GM12865 (cell line): ENCODE measurements at regions not wholly inside any gene's neighbourhood (a gene's known extent, or its start where the extent isn't known, plus 50 kb on each side); places are given as distances from the start of the nearest gene placed in this dataset.

Experiments
- DNase-seq: peaks from one replicate; pipeline ENCODE4 v3.0.0; 2010; ENCODE audit warnings: low read depth
- H3K4me3 ChIP-seq: 2 replicates; pipeline ENCODE4 v1.5.1; 2011; ENCODE audit warnings: mild to moderate bottlenecking, low read depth, low read length, control low read depth
- TF ChIP-seq, protein P1 (sequence below): IDR thresholded peaks from 2 replicates; pipeline ENCODE4 v1.5.1; 2011; ENCODE audit warnings: low read length, control low read depth, low read depth, inconsistent platforms; ENCODE audit not compliant: insufficient read depth; ENCODE audit errors: missing control alignments

DNA sequence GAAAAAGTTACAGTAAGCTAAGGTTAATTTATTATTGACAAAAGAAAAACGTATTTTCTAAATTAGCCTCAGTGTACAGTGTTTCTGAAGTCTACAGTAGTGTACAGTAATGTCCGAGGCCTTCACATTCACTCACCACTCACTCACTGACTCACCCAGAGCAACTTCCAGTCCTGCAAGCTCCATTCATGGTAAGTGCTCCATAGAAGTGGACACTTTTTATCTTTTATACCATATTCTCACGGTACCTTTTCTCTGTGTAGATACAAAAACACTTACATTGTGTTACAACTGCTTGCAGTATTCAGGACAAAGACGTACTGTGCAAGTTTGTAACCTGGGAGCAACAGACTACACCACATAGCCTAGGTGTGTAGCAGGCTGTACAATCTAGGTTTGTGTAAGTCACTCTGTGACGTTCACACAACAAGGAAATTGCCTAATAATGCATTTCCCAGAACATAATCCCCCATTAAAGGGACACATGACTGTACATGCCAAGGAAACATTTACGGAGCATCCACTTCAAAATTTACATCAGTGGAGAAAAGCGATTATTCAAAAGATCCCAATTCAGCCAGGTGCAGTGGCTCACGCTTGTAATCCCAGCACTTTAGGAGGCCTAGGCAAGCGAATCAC is 133.4 kb downstream of the BANF2 start:
- TF ChIP-seq, protein P1, sequence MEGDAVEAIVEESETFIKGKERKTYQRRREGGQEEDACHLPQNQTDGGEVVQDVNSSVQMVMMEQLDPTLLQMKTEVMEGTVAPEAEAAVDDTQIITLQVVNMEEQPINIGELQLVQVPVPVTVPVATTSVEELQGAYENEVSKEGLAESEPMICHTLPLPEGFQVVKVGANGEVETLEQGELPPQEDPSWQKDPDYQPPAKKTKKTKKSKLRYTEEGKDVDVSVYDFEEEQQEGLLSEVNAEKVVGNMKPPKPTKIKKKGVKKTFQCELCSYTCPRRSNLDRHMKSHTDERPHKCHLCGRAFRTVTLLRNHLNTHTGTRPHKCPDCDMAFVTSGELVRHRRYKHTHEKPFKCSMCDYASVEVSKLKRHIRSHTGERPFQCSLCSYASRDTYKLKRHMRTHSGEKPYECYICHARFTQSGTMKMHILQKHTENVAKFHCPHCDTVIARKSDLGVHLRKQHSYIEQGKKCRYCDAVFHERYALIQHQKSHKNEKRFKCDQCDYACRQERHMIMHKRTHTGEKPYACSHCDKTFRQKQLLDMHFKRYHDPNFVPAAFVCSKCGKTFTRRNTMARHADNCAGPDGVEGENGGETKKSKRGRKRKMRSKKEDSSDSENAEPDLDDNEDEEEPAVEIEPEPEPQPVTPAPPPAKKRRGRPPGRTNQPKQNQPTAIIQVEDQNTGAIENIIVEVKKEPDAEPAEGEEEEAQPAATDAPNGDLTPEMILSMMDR: no peak
- no peak for DNase-seq
- no peak overlapping the region for H3K4me3 ChIP-seq

DNA sequence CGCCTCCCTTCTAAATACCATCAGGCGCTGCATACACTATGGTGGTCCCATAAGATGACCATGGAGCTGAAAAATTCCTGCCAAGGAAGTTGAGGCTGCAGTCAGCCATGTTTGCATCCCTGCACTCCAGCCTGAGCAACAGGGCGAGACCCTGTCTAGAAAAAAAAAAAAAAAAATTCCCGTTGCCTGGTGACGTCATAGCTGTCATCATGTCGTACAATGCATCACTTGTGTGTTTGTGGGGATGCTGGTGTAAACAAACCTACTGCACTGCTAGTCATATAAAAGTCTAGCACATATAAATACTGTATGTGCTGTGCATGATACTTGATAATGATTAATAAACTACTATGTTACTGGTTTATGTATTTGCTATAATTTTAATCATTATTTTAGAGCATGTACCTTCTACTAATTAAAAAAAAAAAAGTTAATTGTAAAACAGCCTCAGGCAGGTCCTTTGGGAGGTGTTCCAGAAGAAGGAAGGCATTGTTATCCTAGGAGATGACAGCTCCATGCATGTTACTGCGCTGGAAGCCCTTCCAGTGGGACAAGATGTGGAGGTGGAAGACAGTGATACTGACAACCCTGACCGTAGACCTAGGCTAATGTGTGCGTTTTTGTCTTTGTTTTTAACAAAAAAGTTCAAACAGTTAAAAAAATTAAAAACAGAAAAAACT is 132.6 kb downstream of the BANF2 start:
- H3K4me3 ChIP-seq: no peak overlapping the region
- DNase-seq: no peak
- TF ChIP-seq, protein P1: no peak

DNA sequence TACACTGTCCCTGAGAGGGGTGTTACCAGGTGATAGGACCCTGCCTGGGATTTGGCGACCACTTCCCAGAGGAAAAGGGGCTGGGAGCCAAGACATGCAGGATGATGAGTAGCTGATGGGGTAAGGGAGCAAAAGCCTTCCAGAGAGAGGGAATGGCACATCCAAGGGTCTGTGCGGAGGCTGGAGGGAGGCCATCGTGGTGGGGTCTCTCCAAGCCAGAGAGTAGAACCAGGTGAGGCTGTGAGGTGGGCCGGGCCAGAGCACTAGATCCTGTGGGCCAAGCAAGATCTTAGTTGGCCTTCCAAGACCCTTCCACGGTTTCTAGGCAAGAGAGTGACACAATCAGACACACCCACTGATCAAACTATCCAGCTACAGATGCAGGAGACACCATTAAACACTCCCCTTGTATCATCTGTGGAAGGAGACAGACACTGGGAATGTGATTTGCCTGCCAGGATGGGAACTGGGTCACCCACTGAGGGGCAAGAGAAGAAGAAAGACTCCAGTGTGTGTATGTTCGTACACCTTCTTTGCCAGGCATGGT is 128.9 kb downstream of the BANF2 start:
- TF ChIP-seq, protein P1: no peak
- H3K4me3 ChIP-seq: no peak overlapping the region
- no peak for DNase-seq

DNA sequence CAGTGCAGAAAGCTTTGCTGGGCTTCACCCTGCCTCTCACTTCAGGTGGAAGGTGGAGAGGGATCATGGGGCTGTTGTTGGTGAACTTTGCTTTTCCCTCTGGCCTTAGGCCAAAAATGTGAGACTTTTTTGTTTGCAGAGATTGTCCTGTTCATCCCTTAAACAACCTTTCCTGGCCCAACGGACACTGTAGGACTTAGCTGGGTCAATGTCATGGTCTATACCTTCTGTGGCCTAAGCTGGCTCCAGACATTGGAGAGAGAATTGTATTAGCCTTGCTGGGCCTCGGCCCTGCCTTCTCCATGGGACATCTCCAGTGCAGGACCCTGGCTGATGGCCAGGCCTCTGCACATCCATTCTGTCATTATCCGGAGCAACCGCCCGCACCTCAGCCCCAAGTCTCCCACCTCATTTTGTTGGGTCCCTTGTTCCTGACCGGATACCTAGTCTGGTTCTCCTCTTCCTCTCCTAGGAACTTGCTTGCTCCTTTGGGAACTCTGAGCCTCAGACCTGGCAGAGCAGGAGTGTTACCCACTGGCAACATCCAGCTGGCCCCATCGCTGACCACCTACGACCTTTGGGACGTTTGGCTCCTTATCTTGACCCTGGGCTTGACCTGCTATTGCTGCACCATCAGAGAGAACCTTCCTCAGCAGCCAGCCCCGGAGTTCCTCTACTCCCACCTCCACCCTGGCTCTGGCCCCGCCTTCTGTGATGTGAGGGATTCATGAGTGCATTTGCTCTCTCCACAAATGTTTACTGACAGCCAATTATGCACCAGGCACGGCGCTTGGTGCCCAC is 128.2 kb downstream of the BANF2 start:
- no peak for DNase-seq
- H3K4me3 ChIP-seq: no peak overlapping the region
- TF ChIP-seq, protein P1: no peak

DNA sequence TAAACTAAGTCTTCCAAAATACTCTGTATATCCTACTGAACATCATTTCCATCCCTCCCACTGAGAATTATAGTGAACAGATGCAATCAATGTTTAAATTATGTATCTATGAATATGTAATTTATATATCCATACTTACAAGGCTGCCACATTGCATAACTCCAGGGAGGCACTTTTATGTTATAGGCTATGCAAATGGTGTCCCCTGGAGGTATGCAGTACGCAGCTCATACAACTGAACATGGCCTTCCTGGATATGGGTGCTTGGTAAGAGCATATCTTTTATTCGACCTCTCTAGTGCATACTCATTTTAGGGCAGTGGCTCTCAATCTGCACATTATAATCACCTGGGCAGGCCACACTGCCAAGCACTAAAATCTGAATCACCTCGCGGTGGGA is 127.3 kb downstream of the BANF2 start:
- no peak overlapping the region for H3K4me3 ChIP-seq
- TF ChIP-seq, protein P1: no peak
- DNase-seq: no peak

DNA sequence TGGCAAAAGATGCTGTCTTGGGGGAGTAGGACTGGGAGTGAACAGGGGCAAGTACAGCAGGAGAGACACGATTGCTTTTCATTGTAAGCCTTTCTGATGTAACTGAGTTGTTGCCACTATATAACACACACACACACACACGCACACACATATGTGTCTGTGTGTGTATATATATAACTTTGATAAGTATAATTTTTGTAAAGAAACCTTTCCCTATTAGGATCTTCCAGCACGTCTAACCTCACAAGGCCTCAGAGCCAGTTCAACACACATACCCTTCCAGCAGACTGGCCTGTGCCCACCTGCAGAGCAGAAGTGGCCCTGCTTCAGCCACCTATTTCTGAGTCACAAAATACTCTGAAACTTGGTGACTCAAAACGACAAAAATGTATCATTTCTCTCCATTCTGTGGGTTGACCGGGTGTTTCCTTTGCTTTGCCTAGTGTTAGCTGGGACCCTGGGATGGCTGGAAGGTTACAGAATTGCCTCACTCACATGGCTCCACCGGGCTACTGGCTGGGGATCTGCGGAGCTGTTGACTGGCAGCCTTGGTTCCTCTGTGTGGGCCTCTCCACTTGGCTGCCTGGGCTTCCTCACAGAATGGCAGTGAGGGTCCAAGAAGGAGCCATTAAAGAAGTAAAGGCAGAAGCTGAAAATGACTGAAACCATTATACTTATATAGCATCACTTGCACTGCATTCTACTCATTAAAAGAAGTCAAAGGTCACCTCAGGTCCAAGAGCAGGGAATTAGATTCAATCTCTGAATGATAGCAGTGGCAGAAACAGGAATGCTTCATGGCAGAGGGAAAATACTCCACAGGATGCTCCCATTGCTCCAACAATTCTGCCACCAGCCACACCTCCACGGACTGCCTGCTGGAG is 126.4 kb downstream of the BANF2 start:
- H3K4me3 ChIP-seq: peak overlapping the region; percentile 11; the same call in 1 of the 2 replicates
- peak; percentile 90 for DNase-seq
- TF ChIP-seq, protein P1: no peak
